DMS79 (cell line): ENCODE measurements at regions not wholly inside any gene's neighbourhood (a gene's known extent, or its start where the extent isn't known, plus 50 kb on each side); places are given as distances from the start of the nearest gene placed in this dataset.

Source experiments
- DNase-seq: peaks from one replicate; lab custom pipeline; 2025; lab: John Stamatoyannopoulos, UW

GRCh38 chr2:14910654-14911053 lies 278.1 kb downstream of the LRATD1 start:
- no peak for DNase-seq

GRCh38 chr2:14915983-14916382 lies 283.5 kb downstream of the LRATD1 start:
- no peak for DNase-seq

- DNase-seq: no peak
These were observed 291.5 kb downstream of the LRATD1 start for GRCh38 chr2:14923820-14924580.

- no peak for DNase-seq
These were observed 293.0 kb downstream of the LRATD1 start for GRCh38 chr2:14925471-14925870.

GRCh38 chr2:14927021-14927564 lies 294.6 kb downstream of the LRATD1 start:
- DNase-seq: no peak

- no peak for DNase-seq
These were observed 295.5 kb downstream of the LRATD1 start for GRCh38 chr2:14928056-14928455.

GRCh38 chr2:14930441-14930840 lies 297.9 kb downstream of the LRATD1 start:
- DNase-seq: no peak

- DNase-seq: no peak
These were observed 299.8 kb downstream of the LRATD1 start for GRCh38 chr2:14932285-14932684.

GRCh38 chr2:14933753-14934152 lies 301.2 kb downstream of the LRATD1 start:
- DNase-seq: no peak

GRCh38 chr2:14936426-14936825 lies 303.9 kb downstream of the LRATD1 start:
- no peak for DNase-seq

- no peak for DNase-seq
These were observed 304.8 kb downstream of the LRATD1 start for GRCh38 chr2:14937336-14937735.

GRCh38 chr2:14941151-14941631 lies 308.7 kb downstream of the LRATD1 start:
- DNase-seq: no peak

GRCh38 chr2:14942987-14943386 lies 310.5 kb downstream of the LRATD1 start:
- peak; percentile 18 for DNase-seq

GRCh38 chr2:14944562-14945346 lies 312.2 kb downstream of the LRATD1 start:
- no peak for DNase-seq

GRCh38 chr2:14951569-14952285 lies 319.2 kb downstream of the LRATD1 start:
- no peak for DNase-seq

- no peak for DNase-seq
These were observed 320.0 kb downstream of the LRATD1 start for GRCh38 chr2:14952400-14952963.

GRCh38 chr2:14960686-14961324 lies 328.3 kb downstream of the LRATD1 start:
- DNase-seq: no peak

- DNase-seq: no peak
These were observed 335.2 kb downstream of the LRATD1 start for GRCh38 chr2:14967729-14968128.

GRCh38 chr2:14975381-14975780 lies 342.9 kb downstream of the LRATD1 start:
- no peak for DNase-seq

- DNase-seq: no peak
These were observed 344.5 kb downstream of the LRATD1 start for GRCh38 chr2:14977021-14977420.

- no peak for DNase-seq
These were observed 346.3 kb downstream of the LRATD1 start for GRCh38 chr2:14978845-14979244.
